Fibroblast of pulmonary artery (primary cell): ENCODE measurements at regions not wholly inside any gene's neighbourhood (a gene's known extent, or its start where the extent isn't known, plus 50 kb on each side); places are given as distances from the start of the nearest gene placed in this dataset.

Source experiments
- DNase-seq: peaks from one replicate; pipeline ENCODE4 v3.0.0-alpha.2; 2010; ENCODE audit warnings: low read depth
- H3K4me3 ChIP-seq: replicated peaks from 2 replicates; pipeline ENCODE4 v1.5.1; 2011; ENCODE audit warnings: low read depth, mild to moderate bottlenecking, control low read depth, low read length, moderate library complexity
- CTCF ChIP-seq: IDR thresholded peaks from 2 replicates; pipeline ENCODE4 v1.5.1; 2011; ENCODE audit warnings: mild to moderate bottlenecking, control low read depth, low read length, inconsistent platforms; ENCODE audit errors: missing control alignments

DNA sequence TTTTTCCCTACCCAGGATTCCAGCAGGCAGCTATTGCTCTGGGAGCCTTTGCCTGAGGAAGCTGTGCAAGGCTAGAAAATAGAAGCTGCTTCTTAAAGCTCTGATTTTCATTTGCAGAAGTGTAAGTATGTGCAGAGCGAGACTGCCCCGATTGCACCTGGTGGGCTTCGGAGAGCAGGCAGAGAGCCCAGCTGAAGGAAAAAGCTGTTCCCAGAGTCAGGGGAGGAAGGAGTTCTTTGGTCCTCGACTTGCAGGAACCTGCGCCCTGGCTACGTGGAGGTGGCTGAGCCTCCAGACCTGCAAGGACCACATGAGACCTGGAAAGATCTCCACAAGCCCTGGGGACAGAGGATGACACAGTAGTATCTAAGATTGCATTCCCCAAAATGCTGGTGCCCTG is 235.0 kb upstream of the ARGLU1 start:
- no peak overlapping the region for H3K4me3 ChIP-seq
- no peak for TF ChIP-seq CTCF
- DNase-seq, result no peak

DNA sequence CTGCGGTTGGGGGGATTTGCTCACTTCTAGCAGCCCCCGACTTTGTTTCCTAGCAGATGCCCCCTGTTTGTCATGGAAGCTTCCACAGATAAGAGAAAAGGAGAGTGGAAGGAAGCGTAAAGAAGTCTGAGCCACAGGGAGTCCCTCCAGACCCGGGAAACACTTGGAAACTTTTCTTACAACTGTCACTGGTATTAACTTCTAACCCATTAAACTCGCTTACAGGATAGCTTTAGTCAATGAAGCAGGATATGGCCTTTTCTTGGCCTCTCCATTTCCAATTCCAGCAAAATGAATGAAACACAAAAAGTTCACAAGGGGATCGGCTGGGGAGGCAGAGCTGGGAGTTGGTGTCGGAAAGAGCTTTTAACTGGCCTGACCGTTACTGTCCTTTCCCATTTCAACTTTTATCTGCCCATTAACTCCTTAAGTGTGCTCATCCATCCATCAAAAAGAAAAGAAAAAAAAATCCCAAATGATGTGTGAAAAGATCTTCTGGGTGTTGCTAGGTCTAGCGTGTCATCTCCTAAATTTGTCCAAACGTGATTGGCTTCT is 231.9 kb upstream of the ARGLU1 start:
- no peak for DNase-seq
- no peak overlapping the region for H3K4me3 ChIP-seq
- no peak for TF ChIP-seq CTCF

GRCh38 chr13:106797081-106797640 is 229.2 kb upstream of the ARGLU1 start:
- TF ChIP-seq CTCF, result no peak
- no peak for DNase-seq
- no peak overlapping the region for H3K4me3 ChIP-seq

DNA sequence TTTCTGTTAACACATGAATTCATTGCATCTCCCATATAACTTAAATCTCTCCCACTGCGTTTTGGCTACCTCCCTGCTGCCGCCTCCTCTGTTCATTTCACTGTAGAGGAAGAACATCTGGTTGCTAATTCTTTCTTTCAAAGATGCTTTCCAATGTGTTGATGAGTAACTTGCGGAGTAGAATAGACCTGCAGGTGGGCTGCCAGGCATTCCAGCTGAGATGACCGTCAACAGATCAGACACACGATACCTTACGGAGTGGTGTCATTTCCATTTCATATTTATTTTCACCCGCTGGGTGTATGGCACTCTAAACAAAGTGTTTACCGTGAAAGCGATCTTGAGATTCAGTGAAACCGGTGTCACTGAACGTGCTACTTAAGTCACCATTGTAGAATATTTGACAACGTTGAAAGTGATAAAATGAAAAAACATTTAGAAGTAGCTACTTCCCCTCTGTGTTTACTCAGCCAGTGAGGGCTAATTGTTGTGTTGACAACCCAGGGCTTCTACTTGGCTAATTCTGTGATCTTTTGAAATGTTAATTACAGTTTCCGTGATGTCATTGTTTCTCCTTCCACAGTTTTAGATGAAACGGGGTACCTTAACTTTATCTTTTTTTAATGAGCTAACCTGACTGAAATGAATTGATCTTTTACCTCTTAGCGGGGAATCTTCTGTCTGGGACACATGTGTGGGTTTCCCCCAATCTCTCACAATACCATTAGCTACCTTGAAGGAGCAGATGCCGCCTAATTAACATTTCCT is 228.5 kb upstream of the ARGLU1 start:
- no peak for DNase-seq
- TF ChIP-seq CTCF, result no peak
- H3K4me3 ChIP-seq, result peak overlapping the region; percentile 41

- H3K4me3 ChIP-seq, result peak overlapping the region; percentile 41
- peak; percentile 7 for DNase-seq
- no peak for TF ChIP-seq CTCF
These were observed 227.9 kb upstream of the ARGLU1 start for GRCh38 chr13:106795847-106796246.

DNA sequence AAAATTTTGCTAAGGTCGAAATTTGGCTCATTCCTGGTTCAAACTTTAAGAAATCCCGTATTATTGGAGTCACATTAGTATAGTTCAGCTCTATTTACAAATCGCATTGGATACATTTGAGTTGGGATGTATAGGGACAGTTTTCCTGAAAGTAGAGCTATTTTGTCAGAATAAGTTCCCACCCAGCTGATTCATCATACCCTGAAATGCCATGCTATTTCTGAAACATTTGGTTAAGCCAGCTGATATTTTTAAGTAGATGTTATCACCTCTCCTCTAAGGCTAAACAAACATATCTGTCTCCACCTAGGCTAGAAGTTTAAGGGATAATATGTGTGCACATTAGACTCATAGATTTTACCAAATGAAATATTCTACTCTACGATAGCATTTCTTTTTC is 226.2 kb upstream of the ARGLU1 start:
- no peak for DNase-seq
- H3K4me3 ChIP-seq, result no peak overlapping the region
- TF ChIP-seq CTCF, result no peak

DNA sequence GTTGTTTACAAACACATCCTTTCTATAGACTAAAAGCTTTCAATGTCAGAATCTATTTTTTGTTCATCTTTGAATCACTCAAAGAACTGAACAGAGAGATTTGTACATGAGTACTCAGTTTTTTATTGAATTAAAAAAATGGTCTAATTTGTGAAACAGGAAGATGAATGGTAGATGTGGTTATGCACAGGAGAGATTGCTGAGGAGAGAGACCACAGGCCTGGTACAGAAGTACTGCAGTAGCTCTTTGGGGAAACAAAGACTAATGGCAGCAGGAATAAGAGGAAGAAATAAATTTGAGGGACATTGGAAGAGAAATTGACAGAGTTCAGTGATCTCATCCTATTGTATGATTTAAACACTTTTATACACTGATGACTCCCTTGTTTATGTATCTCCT is 222.0 kb upstream of the ARGLU1 start:
- no peak overlapping the region for H3K4me3 ChIP-seq
- no peak for DNase-seq
- no peak for TF ChIP-seq CTCF
